Inferior parietal cortex (tissue), 1 donor: ENCODE measurements at regions not wholly inside any gene's neighbourhood (a gene's known extent, or its start where the extent isn't known, plus 50 kb on each side); places are given as distances from the start of the nearest gene placed in this dataset.
"Not testable (repeated sequence)": the region's sequence is repeated elsewhere in the genome, so short reads cannot be mapped to it uniquely, and the experiment has no call there.

ENCODE experiments used
- DNase-seq: peaks from one replicate; pipeline ENCODE4 v3.0.0-alpha.2; 2016; ENCODE audit errors: extremely low spot score

GRCh38 chr16:72657791-72658190 lies 390.1 kb downstream of the ZFHX3 start:
- no peak for DNase-seq

- DNase-seq, result no peak
Observed at GRCh38 chr16:72657164-72657563, 390.8 kb downstream of the ZFHX3 start.

DNA sequence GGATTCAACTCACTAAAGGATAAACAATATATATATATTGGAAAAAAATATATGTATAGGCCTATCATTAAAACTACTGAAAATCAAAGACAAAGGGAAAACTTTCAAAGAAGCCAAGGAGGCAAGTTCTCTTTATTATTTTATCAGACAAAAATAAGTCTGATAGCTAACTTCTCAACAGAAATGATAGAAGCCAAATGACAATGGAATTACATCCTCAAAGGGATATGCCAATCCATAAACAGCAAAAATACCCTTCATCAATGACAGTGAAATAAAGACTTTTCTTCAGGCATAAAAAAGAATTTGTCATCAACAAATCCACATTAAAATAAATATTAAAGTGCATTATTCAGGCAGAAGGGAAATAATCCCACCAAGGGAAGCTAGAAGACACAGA lies 393.4 kb downstream of the ZFHX3 start:
- DNase-seq, result no peak

DNA sequence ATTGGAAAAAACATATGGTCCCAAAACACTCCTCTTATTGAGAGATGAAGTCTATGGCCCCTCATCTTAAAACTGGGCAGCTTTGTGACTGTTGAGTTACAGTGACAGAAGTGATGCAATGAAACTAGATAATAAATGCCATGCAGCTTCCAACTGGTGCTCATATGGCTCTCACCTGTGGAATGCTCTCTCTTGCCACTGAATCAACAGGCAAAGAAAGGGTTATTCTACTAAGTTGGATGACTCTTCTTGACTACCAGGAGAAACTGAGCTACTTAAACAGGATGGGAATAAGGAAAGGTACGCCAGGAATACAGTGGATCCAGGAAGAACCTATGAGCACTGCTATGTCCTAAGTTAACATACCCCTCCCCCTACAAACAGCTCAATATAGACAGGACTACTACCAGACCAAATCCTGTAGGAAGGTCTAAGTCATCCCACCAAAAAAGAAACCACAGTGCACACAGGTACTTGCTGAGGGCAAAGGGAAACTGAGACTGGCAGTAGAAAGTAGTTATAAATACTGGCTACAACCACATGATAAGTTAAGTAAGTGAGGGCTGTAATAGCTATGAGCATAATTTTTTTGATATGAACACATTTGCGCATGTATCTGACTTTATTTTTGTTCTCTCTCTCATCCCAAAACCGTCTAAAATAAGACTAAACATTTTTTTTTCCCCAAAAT lies 398.5 kb downstream of the ZFHX3 start:
- DNase-seq, result no peak

DNA sequence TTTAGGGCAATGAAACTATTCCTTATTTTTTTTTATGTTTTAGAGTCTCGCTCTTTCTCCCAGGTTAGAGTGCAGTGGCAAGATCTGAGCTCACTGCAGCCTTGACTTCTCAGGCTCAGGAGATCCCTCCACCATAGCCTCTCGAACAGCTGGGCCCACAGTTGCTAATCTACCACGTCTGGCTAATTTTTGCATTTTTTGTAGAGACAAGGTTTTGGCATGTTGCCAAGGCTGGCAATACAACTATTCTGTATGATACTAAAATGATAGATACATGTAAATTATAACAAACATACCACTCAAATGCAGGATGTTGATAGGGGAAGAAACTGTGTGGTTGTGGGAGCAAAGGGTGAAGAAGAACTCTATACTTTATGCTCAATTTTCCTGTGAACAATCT lies 401.3 kb downstream of the ZFHX3 start:
- no peak for DNase-seq

GRCh38 chr16:72645538-72645937 lies 402.4 kb downstream of the ZFHX3 start:
- no peak for DNase-seq

- DNase-seq, result no peak
Observed at GRCh38 chr16:72644911-72645310, 403.0 kb downstream of the ZFHX3 start.

GRCh38 chr16:72639494-72639893 lies 408.4 kb downstream of the ZFHX3 start:
- DNase-seq, result no peak

DNA sequence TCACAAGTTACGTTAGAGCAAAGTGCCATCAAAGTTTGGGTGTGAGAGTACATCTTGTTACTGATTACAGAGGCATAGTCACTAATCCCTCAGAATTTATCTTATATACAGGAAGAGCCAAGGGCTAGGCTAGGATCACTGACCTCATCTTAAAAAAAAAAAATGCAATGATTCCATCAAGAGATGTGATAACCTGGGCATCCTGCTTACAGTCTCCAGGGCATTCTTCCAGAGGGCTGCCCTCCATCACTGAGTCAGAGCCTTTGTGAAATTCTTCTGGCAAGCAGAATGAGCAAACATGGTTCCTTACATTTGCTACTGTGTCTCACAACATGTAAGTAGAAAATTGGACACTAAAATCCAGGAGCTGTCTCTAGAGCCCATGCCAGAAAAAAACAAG lies 410.6 kb downstream of the ZFHX3 start:
- no peak for DNase-seq

GRCh38 chr16:72635694-72636093 lies 412.2 kb downstream of the ZFHX3 start:
- no peak for DNase-seq

- no peak for DNase-seq
Observed at GRCh38 chr16:72635104-72635503, 412.8 kb downstream of the ZFHX3 start.

- DNase-seq, result not testable (repeated sequence)
Observed at GRCh38 chr16:72627182-72627896, 420.6 kb downstream of the ZFHX3 start.

- DNase-seq, result no peak
Observed at GRCh38 chr16:72626623-72627022, 421.3 kb downstream of the ZFHX3 start.

GRCh38 chr16:72621651-72622050 lies 426.3 kb downstream of the ZFHX3 start:
- DNase-seq, result no peak

DNA sequence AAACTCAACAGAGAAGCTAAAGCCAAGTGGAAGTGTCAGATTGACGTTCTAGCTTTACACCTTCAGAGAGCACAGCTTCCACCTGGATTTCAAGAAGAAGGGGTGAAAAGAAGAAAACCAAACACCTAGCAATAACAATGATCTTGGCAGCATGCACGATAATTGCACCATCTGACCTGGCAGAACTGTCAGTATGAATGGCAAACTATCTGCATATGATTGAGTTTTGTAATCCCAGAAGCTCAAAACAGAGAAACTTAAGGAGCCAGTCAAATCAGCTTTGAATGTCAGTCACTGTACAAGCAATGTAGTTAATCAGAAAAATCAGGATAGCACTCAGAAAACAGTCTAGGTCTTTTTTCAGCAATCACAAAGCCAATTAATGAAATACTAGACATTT lies 427.1 kb downstream of the ZFHX3 start:
- no peak for DNase-seq

DNA sequence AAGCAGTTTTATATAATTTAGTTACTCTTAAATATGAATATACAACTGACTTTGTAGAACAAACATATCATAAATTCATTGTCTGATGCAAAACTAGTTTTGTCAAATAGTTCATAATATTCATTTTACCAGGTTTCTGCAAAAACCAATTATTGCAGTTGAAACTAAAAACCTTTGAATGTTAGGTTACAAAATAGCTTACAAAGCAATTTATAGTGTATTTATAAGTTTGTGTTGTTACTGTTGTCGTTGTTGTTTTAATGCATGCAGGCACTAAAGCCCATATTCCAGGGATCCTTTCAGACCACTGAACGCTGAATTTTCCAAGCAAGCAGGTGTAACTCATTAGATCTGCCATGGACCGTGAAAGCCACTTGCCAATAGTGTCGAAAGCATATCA lies 427.6 kb downstream of the ZFHX3 start:
- DNase-seq, result no peak

DNA sequence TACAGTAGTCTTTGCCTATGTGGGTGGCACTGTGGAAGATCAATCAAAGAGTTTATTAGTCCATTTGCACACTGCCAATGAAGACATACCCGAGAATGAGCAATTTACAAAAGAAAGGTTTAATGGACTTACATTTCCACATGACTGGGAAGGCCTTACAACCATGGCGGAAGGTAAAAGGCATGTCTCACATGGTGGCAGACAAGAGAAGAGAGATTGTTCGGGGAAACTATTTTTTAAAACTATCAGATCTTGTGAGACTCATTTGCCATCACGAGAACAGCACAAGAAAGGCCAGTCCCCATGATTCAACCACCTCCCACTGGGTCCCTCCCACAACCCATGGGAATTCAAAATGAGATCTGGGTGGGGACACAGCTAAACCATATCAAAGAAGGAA lies 432.1 kb downstream of the ZFHX3 start:
- no peak for DNase-seq

GRCh38 chr16:72612718-72613117 lies 435.2 kb downstream of the ZFHX3 start:
- no peak for DNase-seq

DNA sequence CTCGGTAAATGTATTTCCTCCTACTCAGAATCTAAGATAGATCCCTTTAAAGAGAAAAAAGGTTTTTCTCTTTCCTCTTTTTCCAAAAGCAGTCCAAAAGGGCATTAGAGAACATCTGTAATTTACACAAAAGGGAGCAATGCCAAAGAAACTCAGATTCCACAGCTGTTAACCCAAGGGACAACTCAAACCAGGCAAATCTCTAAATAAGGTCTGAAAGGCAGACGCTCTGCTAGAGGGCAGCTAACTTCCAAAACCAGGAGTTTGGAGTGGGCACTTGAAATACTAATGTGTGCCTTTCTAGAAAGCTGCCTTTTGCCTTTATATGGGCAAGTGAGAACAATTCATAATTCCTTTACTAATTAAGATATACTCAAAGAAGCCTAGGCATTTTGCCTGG lies 435.7 kb downstream of the ZFHX3 start:
- no peak for DNase-seq

GRCh38 chr16:72609933-72610332 lies 438.0 kb upstream of the PMFBP1 start:
- DNase-seq, result no peak

- no peak for DNase-seq
Observed at GRCh38 chr16:72609066-72609465, 437.1 kb upstream of the PMFBP1 start.

DNA sequence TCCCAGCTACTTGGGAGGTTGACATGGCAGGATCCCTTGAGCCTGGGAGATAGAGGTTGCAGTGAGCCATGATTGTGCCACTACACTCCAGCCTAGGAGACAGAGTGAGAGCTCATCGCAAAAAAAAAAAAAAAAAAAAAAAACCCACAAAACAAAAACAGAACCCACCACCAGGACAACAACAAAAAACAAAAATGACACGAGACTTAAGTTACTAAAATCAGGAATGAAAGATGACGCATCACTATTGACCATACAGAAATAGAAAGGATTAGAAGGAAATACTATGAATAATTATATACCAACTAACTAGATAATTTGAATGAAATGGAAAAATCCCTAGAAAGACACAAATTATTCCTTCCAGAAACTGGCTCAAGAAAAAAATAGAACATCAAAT lies 432.4 kb upstream of the PMFBP1 start:
- no peak for DNase-seq

GRCh38 chr16:72602499-72602898 lies 430.5 kb upstream of the PMFBP1 start:
- no peak for DNase-seq

GRCh38 chr16:72598696-72599095 lies 426.7 kb upstream of the PMFBP1 start:
- DNase-seq, result no peak
